Natural killer cell (primary cell): ENCODE measurements at regions not wholly inside any gene's neighbourhood (a gene's known extent, or its start where the extent isn't known, plus 50 kb on each side); places are given as distances from the start of the nearest gene placed in this dataset.

Source experiments
- ATAC-seq, 3 donors: fragments of 150-1000 bp in 2 of 3; fragments of 200-7000 bp in 1 of 3; cut with Tn5 transposase; 1 replicate in 1 of 3; 2 replicates in 2 of 3; pipeline ENCODE4 v1.10.0; 2021; ENCODE audit warnings: mild to moderate bottlenecking in 2 of 3, moderate library complexity in 2 of 3
- DNase-seq, 2 donors: peaks; one replicate each; pipeline versions ENCODE4 v3.0.0 to v3.0.0-alpha.2; 2013 to 2021; ENCODE audit warnings: mixed read lengths in 1 of 2
- H3K27ac ChIP-seq: one replicate; pipeline ENCODE4 v1.5.1; 2013; ENCODE audit warnings: mild to moderate bottlenecking, low read length
- H3K27me3 ChIP-seq: one replicate; pipeline ENCODE4 v1.6.1; 2013; ENCODE audit warnings: low read length; ENCODE audit not compliant: control insufficient read depth, insufficient read depth
- H3K36me3 ChIP-seq: one replicate; pipeline ENCODE4 v1.6.1; 2013; ENCODE audit warnings: low read length; ENCODE audit not compliant: control insufficient read depth, insufficient read depth
- H3K4me1 ChIP-seq: one replicate; pipeline ENCODE4 v1.6.1; 2013; ENCODE audit warnings: low read length; ENCODE audit not compliant: control insufficient read depth, insufficient read depth
- H3K4me3 ChIP-seq: one replicate; pipeline ENCODE4 v1.5.1; 2013; ENCODE audit warnings: low read length
- H3K9me3 ChIP-seq: one replicate; pipeline ENCODE4 v1.6.1; 2013; ENCODE audit warnings: low read length; ENCODE audit not compliant: control insufficient read depth, insufficient read depth
- H3K27ac Mint-ChIP-seq, 2 donors: one replicate each; pipeline ENCODE4 v1.8.0; 2022; ENCODE audit warnings: mild to moderate bottlenecking in 2 of 2, mixed read lengths in 2 of 2, moderate library complexity in 1 of 2
- H3K27me3 Mint-ChIP-seq, 2 donors: one replicate each; pipeline ENCODE4 v1.8.0; 2022; ENCODE audit warnings: low read depth in 2 of 2, mixed read lengths in 2 of 2
- H3K36me3 Mint-ChIP-seq: one replicate; pipeline ENCODE4 v1.8.0; 2022; ENCODE audit warnings: mixed read lengths
- H3K4me1 Mint-ChIP-seq, 2 donors: one replicate each; pipeline ENCODE4 v1.8.0; 2022; ENCODE audit warnings: mixed read lengths in 2 of 2
- H3K4me3 Mint-ChIP-seq: one replicate; pipeline ENCODE4 v1.8.0; 2022; ENCODE audit warnings: mild to moderate bottlenecking, moderate library complexity, mixed read lengths
- H3K9me3 Mint-ChIP-seq, 2 donors: one replicate each; pipeline ENCODE4 v1.8.0; 2022; ENCODE audit warnings: mixed read lengths in 2 of 2
- CTCF ChIP-seq: fragments of 200-600 bp; IDR thresholded peaks from one replicate; pipeline ENCODE4 v1.8.0; 2022; ENCODE audit warnings: antibody characterized with exemption
- WGBS: methylation state at CpG from one replicate; pipeline ENCODE4 v1.1.7; 2013; ENCODE audit warnings: missing lambda C conversion rate; ENCODE audit not compliant: insufficient coverage; 5-methylcytosine and 5-hydroxymethylcytosine counted together
- intact Hi-C: fragments of 100-400 bp; cut with micrococcal nuclease; formaldehyde crosslinking; loops from one replicate; pipeline ENCODE4 v1.14.2; 2022

GRCh38 chr1:57683037-57683942 lies 259.4 kb upstream of the DAB1 start:
- H3K27me3 Mint-ChIP-seq, result no peaks in the 10 kb centered on the region
- Histone ChIP-seq H3K4me1 (no peaks in the 10 kb centered on the region), H3K9me3 (no peaks in the 10 kb centered on the region), H3K27me3 (no peaks in the 10 kb centered on the region), H3K27ac (no peak overlapping the region), H3K4me3 (no peak overlapping the region), H3K36me3 (no peaks in the 10 kb centered on the region)
- H3K4me3 Mint-ChIP-seq, result no peak overlapping the region
- DNase-seq (no peak), ATAC-seq (no peak)
- no peak overlapping the region for H3K27ac Mint-ChIP-seq
- intact Hi-C loops, result no loop called here
- peaks cover 8 to 9% of the 10 kb centered on the region in 2 donors for H3K9me3 Mint-ChIP-seq
- 81% methylated on average over 5 of the region's 7 CpGs for whole genome bisulfite sequencing
- no peaks in the 10 kb centered on the region for H3K36me3 Mint-ChIP-seq
- no peak for TF ChIP-seq CTCF
- no peaks in the 10 kb centered on the region for H3K4me1 Mint-ChIP-seq

- H3K27me3 ChIP-seq, result no peaks in the 10 kb centered on the region
- no peaks in the 10 kb centered on the region for H3K9me3 ChIP-seq
- no peak overlapping the region for H3K4me3 ChIP-seq
- no peak for TF ChIP-seq CTCF
- ATAC-seq, result no peak
- Mint-ChIP-seq H3K4me1 (no peaks in the 10 kb centered on the region), H3K27me3 (no peaks in the 10 kb centered on the region), H3K36me3 (no peaks in the 10 kb centered on the region), H3K4me3 (no peak overlapping the region), H3K27ac (no peak overlapping the region), H3K9me3 (peaks cover 3 to 7% of the 10 kb centered on the region in 2 donors)
- no peaks in the 10 kb centered on the region for H3K36me3 ChIP-seq
- H3K4me1 ChIP-seq, result no peaks in the 10 kb centered on the region
- no peak overlapping the region for H3K27ac ChIP-seq
- WGBS, result no CpG with 5 or more reads among the region's 1 CpG
- intact Hi-C loops, result no loop called here
- no peak for DNase-seq
Observed at GRCh38 chr1:57678138-57678537, 254.3 kb upstream of the DAB1 start.

- no peak for TF ChIP-seq CTCF
- Histone ChIP-seq H3K4me1 (no peaks in the 10 kb centered on the region), H3K4me3 (no peak overlapping the region), H3K27ac (no peak overlapping the region), H3K36me3 (no peaks in the 10 kb centered on the region), H3K27me3 (no peaks in the 10 kb centered on the region), H3K9me3 (no peaks in the 10 kb centered on the region)
- DNase-seq (no peak), ATAC-seq (no peak)
- Mint-ChIP-seq H3K4me3 (no peak overlapping the region), H3K9me3 (peaks cover 4 to 7% of the 10 kb centered on the region in 2 donors), H3K4me1 (no peaks in the 10 kb centered on the region), H3K27me3 (no peaks in the 10 kb centered on the region), H3K27ac (no peak overlapping the region), H3K36me3 (no peaks in the 10 kb centered on the region)
- intact Hi-C loops, result no loop called here
Observed at GRCh38 chr1:57675776-57676175, 251.9 kb upstream of the DAB1 start.

DNA sequence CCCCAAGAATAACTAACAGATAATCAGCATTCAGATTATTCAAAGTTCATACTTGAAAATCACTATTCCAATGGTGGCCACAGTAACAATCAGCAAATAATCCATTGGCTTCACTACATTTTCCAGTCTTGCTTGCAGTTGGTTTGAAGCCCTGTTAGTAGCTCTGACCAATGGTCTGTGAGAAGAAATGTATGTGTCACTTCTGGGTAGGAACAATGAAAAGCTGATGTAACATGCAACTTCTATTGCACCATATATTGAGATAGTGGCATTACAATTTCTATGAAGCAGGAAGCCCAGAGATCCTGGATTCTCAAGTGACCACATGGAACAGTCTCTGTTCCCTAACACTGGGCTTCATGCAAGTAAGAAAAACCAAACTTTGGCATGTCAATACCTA lies 250.9 kb upstream of the DAB1 start:
- H3K27me3 ChIP-seq, result no peaks in the 10 kb centered on the region
- no peak for TF ChIP-seq CTCF
- Mint-ChIP-seq H3K4me1 (no peaks in the 10 kb centered on the region), H3K27ac (no peak overlapping the region), H3K9me3 (peaks cover 4% of the 10 kb centered on the region in 2 donors), H3K27me3 (no peaks in the 10 kb centered on the region), H3K4me3 (no peak overlapping the region), H3K36me3 (no peaks in the 10 kb centered on the region)
- H3K27ac ChIP-seq, result no peak overlapping the region
- H3K36me3 ChIP-seq, result no peaks in the 10 kb centered on the region
- ATAC-seq (no peak), DNase-seq (no peak)
- H3K4me1 ChIP-seq, result no peaks in the 10 kb centered on the region
- intact Hi-C loops, result no loop called here
- H3K4me3 ChIP-seq, result no peak overlapping the region
- H3K9me3 ChIP-seq, result no peaks in the 10 kb centered on the region
